ENCODE measurements at regions not wholly inside any gene's neighbourhood (a gene's known extent, or its start where the extent isn't known, plus 50 kb on each side); places are given as distances from the start of the nearest gene placed in this dataset.
A peak's percentile ranks its signal among the peaks of the same experiment; 100 is the strongest.
"Not testable (repeated sequence)": the region's sequence is repeated elsewhere in the genome, so short reads cannot be mapped to it uniquely, and the experiment has no call there.

GRCh38 chr4:26181616-26182015 is 139.2 kb upstream of the RBPJ start:
- DNase-seq: peak; percentile 40

DNA sequence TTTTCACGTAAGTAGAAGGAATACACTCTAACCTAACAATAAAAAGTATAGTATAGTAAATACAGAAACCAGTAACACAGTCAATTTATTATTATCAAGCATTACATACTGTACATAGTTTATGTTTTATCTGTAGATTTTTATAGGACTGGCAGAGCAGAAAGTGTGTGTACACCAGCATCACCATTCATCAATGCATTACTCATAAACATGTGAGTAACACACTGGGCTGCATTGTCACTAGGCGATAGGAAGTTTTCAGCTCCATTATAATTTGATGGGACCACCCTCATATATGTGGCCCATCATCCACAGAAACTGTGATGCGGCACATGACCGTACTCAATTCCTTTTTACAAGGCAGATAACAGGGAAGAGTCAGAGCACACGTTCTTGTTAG is 137.8 kb upstream of the RBPJ start:
- DNase-seq: peak; percentile 52

GRCh38 chr4:26185436-26185835 is 135.4 kb upstream of the RBPJ start:
- no peak for DNase-seq

GRCh38 chr4:26191353-26191752 is 129.5 kb upstream of the RBPJ start:
- DNase-seq: no peak

DNA sequence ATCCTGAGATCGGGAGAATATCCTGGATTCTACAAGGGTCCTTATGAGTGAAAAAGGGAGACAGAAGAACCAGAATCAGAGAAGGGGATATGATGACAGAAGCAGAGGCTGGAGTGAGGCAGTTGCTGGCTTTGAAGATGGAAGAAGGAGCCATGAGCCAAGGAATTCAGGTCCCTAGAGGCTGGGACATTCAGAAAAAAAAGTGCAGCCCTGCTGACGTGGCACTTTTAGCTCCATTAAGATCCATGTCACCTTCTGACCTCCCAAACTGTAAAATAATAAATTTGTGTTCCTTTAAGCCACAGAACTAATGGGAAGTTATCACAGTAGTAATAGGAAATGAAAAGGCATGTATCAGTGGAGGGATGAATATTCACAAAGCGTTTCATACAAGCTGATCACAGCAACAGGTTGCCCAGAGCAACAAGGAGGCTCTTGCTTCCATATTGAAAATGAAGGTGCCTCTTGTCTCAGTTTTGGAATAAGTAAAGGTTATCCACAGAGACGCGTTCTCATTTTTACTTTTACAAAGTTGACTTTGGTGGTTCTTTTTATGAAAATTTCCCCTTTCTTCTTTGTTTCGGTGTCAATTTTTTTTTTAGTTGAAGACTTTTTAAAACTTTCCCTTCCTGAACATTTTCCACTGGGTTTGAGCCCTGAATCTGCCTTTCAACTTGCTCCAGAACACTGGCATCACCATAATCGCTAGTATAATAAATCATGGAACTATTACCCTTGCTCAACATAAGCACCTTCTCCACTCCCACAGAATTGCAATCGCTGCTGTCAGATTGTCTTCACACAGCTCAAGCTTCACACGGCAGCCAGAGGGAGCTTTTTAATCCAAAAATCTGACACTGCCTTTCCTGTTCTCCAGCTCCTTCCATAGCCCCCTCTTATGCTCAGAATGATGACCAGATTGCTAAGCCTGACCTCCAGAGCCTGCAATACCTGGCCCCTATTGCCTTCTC is 127.6 kb upstream of the RBPJ start:
- DNase-seq: no peak

- no peak for DNase-seq
Measured at GRCh38 chr4:26194764-26195163, 126.0 kb upstream of the RBPJ start.

- DNase-seq: no peak
Measured at GRCh38 chr4:26196567-26196966, 124.2 kb upstream of the RBPJ start.

DNA sequence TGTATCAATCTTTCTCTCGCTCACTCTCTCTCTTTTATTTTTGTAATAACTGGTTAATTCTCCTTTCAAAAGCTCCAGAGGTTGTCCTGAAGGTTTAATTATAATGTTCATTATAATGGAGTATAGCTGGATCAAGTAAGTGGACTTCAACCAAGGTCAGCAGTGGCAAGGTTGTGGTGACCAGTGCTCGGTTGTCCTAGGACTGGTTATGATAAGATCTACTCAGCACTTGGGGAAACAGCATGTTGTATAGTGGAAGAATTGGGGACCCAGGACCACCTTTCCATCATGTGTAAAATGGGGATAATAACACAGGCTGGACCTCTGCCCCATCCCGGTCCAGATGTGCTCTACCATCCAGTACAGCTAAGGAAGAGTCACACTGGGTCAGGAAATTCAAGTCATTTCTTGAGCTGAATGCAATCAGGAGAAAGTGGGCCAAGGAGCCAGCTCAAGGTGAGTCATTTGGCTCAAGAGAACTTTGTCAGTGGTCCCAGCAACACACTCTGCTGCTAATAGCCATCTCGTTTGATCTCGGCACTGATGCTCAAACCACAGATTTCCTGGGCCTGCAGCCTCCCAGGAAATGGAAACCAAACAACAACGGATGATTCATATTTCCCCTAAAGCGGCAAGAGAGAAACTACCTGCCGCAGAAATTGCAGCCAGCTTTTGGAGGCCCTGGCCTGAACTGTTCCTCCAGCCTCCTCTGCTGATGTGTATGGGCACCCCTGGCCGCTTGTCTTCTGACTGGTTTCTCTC is 123.6 kb upstream of the RBPJ start:
- DNase-seq: peak; percentile 98

DNA sequence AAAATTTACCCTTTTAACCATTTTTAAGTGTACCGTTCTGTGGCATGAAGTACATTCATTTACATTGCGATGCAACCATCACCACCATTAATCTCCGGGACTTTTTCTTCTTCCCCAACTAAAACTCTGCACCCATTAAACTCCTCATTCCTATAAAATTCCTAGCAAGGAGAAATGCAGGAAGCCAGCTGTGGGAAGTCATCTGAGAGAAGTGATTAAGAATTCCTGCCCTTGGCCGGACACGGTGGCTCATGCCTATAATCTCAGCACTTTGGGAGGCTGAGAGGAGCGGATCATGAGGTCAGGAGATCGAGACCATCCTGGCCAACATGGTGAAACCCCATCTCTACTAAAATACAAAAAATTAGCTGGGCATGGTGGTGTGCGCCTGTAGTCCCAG is 121.9 kb upstream of the RBPJ start:
- peak; percentile 56 for DNase-seq

DNA sequence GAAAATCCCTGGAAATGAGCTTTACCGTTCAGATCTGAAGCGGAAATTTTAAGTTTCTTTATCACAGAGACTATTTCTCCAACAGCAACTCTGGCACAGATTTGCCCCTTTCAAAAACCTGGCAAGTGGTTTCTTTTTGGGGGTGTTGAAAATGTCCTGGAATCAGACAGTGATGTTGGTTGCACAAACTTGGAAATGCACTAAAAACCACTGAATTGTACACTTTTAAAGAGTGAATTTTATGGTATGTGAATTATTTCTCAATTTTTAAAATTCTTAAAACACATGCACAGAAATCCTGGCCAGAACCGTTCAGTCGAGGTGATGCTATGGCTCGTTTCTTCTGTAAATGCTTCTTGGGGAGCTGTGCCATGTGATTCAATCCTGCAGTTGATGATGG is 121.2 kb upstream of the RBPJ start:
- no peak for DNase-seq

- peak; percentile 23 for DNase-seq
Measured at GRCh38 chr4:26201120-26201519, 119.7 kb upstream of the RBPJ start.

- no peak for DNase-seq
Measured at GRCh38 chr4:26204249-26204825, 116.5 kb upstream of the RBPJ start.

GRCh38 chr4:26204911-26205370 is 115.9 kb upstream of the RBPJ start:
- DNase-seq: no peak

DNA sequence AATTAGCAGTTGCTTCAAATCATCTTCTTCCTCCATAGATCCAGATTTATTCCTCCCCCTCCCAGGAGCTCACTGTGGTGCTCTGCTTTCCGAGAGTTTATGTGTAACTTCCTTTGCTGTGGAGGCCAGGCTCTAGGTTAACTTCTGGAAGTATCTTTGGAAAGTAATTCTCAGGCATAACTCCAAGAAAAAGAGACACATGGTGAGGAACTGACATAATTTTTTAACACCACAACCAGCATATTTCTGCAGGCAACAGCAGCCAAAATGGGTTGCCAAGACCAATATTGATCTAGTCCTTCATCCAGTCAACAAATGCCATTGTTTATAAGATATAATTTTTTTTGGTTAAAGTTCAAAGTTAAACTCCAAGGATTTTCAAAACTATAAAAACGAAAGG is 114.5 kb upstream of the RBPJ start:
- peak; percentile 65 for DNase-seq

- DNase-seq: no peak
Measured at GRCh38 chr4:26206999-26207398, 113.8 kb upstream of the RBPJ start.

GRCh38 chr4:26207631-26208030 is 113.2 kb upstream of the RBPJ start:
- DNase-seq: no peak

DNA sequence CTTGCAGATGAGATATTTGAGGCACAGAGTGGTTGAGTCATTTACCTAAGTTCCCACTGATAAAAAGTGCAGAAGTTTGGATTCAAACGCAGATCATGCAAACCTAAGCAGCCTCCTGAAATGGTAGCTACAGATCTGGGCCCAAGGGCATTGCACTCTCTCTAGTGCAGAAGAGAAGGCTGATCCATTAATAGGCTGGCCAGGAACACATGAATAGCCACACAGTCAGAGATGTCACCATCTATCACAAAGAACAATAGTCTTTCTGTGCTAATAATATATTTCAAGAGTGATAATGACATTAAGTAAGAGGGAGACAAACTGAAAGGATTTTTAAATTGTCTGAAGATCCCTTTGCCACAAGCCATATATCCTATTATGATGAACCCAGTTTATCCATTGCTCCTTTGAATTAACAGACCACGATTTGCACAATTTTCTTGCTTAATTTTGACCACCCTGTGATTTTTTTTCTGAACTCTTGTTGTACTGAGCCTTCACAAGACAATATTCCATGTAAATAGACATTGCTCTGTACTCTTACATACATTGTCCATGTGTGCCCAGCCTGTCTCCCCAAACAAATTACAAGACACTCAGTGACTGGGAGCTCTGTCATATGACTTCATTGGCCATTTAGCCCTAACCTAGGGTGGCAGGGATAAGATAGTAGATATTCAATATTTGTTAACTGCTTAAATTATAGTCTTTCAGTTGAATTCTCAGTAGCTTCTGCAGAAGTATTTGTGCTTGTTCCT is 112.4 kb upstream of the RBPJ start:
- DNase-seq: no peak

DNA sequence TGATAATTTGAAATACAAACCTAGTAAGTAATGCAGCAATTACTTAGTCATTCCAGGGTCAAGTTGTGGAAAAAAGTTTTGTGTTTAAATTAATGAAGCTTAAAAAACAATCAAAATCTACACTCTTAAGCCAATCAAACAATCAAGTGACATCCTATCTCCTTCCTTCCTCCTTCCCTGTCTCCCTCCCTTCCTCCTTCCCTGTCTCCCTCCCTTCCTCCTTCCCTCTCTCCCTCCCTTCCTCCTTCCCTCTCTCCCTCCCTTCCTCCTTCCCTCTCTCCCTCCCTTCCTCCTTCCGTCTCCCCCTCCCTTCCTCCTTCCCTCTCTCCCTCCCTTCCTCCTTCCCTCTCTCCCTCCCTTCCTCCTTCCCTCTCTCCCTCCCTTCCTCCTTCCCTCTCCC is 111.4 kb upstream of the RBPJ start:
- not testable (repeated sequence) for DNase-seq

DNA sequence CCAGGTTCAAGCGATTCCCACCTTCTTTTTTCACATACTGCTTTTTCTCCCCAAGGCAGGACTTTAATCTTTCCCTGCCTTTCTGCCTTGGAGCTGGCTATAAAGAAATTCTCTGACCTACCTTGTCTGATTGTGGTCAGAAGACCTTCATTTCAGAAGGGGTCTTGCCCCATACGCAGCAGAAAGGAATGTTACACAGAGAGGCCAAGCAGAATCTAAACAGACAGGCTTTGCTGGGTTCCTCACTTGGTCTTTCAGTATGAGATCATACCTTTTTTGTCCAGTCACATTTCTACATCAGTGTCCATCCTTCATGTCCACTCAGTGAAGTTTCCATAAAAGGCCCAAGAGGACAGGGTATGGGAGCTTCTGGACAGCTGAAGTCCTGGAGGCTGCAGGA is 108.3 kb upstream of the RBPJ start:
- DNase-seq: no peak

DNA sequence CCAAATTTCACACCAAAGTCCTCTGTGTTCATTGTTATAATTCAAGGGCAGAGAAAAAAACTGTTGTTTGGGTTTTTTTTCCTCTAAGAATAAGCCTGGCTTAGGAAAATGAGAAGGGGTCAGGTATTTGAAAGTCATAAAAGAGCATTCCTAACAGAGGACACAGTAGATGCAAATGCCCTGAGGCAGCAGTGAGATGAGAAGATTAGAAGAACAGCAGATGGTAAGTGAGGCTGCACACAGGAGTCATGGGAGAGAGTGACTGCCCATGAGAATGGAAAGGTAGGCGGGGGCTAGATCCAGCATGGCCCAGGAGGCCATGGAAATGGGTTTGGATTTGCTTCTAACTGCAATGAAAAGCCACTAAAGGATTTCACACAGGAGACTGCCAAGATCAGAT is 107.5 kb upstream of the RBPJ start:
- DNase-seq: peak; percentile 55

DNA sequence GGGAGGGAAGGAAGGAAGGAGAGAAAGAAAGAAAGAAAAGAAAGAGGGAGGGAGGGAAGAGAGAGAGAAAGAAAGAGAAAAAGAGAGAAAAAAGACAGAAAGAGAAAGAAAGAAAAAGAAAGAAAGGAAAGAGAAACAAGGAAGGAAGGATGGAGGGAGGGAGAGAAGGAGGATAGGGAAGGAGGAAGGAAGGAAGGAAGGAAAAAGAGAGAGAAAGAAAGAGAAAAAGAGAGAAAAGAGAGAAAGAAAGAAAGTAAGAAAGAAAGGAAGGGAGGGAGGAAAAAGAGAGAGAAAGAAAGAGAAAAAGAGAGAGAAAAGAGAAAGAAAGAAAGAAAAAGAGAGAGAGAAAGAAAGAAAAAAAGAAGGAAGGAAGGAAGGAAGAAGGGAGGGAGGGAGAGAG is 105.8 kb upstream of the RBPJ start:
- no peak for DNase-seq

DNA sequence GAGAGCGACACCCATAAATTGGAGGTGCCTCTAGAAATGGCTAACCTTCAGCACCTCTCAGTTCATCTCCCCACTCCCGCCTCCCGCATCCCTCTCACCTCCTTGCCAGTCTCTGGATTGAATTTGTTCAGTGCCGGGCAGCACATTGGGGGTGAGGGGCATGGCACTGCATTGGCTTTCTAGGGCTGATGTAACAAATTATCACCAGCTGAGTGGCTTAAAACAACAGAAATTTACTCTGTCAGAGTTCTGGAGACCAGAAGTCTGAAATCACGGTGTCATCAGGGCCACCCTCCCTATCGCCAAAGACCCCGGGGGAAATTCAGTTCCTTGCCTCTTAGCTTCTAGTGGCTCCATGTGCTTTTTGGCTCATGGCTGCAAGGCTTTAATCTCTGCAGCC is 105.1 kb upstream of the RBPJ start:
- no peak for DNase-seq

DNA sequence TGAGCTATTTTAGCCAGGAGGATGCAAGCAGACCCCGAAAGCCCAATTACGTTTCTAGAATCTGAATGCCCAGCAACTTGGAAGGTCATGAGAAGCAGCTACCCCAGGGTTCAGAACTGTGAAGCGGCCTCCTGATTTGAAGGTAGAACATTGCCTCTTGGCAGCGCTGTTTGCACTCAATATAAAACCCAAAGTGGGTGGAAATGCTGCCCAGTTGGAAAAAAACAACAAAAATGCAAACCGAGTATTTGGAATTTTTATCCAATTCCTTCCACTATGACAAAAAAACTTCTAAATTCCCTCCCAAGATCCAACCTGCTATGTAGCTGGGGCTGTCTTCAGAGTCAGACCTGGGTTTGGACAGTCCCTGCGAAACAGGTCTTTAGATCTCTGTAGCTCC is 103.3 kb upstream of the RBPJ start:
- DNase-seq: no peak
